ENCODE measurements at regions not wholly inside any gene's neighbourhood (a gene's known extent, or its start where the extent isn't known, plus 50 kb on each side); places are given as distances from the start of the nearest gene placed in this dataset.

GRCh38 chr4:138698641-138699040, 316.9 kb upstream of the NOCT start:
- TF ChIP-seq CTCF (IDR thresholded peaks at IDR 0.05; ENCODE audit: low read depth, low read length, poor library complexity, severe bottlenecking) (no peak), EZH2phosphoT487 (IDR thresholded peaks at IDR 0.05; ENCODE audit: borderline replicate concordance, low read length) (no peak)

Measured in DOHH2 (cell line).